DMS114 treated with DMSO at 0.1 percent for 48 hours (cell line): ENCODE measurements at regions not wholly inside any gene's neighbourhood (a gene's known extent, or its start where the extent isn't known, plus 50 kb on each side); places are given as distances from the start of the nearest gene placed in this dataset.
A peak's percentile ranks its signal among the peaks of the same experiment; 100 is the strongest.
"Not testable (repeated sequence)": the region's sequence is repeated elsewhere in the genome, so short reads cannot be mapped to it uniquely, and the experiment has no call there.

Experiments used
- DNase-seq: peaks from one replicate; lab custom pipeline; 2025; ENCODE audit not compliant: unreplicated experiment; lab: John Stamatoyannopoulos, UW

DNA sequence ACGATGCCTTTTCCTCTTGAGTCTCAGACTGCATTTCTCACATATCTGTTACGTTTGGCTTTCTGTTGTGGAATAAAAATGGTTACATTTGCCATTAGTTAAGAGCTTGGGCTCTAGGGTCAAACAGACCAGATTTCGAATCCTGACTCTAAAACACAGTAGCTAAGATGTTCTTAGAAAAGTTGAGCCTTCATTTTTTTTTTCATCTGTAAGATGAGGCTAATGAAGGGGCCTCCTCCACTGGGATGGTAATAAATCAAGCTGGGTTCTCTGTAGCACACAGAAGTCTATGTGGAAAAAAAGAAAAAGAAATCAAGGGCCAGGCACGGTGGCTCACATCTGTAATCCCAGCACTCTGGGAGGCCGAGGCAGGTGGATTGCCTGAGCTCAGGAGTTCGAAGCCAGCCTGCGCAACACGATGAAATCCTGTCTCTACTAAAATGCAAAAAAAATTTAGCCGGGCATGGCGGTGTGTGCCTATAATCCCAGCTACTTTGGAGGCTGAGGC lies 49.9 kb upstream of the CAPRIN1 start:
- no peak for DNase-seq

DNA sequence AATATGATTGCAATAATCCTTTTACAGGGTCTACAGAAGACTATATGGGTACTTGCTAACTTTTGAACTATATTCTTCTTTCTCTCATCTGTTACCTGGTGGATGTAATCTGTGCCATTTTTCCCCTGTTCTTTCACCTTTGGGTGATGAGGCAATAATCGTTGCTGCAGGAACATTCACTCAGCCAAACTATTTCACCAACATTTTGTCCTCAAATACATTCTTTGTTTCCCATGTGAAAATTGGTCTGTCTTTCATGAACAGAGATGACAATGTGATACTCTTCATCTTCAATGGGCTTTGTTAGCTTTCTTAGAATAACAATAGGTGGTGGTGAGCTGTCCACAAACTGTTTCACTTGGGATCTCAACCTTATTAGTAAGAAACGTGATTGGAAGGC lies 52.1 kb upstream of the CAPRIN1 start:
- no peak for DNase-seq

DNA sequence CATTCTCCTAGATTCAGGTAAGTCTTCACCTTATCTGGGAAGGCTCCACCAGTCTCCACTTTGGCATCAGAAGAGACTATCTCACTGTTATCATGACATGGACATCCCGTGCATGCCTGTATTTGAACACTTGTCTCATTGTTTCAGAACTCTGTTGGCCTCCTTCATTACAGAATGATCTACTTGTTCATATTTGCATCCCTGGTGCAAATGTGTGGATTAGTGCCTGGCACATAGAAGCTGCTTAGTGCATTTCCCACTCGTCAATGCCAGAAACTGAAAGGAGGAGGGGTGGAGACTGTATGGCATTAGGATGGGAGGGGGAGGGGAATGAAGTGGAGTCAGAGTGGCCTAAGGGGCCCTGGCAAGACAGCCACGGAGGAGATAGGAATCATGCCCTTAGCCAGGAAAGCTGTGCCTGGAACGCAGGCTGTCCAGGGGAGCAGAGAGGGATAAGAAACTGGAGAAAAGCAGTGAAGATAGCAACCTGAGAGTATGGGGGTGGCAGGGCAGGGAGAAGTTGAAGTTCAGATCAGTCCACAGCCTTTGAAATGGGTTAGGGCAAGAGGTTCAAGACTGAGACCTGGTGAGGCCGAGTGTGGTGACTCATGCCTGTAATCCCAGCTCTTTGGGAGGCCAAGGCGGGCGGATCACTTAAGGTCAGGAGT lies 53.8 kb upstream of the CAPRIN1 start:
- no peak for DNase-seq

DNA sequence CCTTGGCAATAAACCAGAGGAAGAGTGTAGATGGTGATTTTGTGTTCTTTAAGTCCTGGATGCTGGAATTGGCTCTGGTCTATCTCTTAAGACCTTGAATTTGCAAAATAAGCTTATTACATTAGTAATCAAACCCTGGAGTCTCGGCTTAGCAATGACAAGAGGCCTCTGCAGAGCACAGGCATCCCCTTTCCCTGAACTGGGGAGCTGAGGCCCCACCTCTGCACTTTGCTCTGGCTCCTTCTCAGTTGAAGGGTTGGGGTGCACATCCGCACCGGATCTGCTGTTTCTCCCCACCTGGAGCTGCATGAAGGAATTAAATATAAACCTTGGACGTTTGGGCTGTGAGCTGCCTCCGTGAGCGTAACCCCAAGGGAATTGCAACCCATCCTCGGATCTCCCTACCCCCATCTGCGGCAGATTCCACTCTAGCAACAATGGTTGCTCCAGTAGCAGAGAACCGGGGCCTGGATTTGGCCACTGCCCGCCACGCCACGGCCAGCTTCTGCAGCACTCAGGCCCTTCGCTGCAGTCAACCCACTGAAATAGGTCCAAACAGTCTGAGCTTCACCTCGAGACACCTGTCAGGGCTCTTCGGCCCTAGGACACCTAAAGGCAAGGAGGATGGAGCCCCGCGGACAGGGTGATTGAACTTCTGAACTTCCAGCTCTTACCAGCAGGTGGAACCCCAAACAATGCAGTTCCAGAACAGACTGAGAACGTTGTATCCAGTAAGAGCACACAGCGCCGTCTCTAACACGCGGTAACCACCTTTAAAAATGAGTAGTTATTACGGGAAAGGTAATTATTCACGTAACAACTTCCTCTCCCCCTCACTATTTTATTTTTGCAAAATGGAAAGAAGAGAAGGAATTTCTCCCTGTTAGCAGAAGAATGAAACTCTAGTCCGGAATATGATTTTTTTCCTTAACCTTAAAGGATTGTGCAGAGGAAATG lies 54.8 kb upstream of the CAPRIN1 start:
- peak; percentile 53 for DNase-seq

DNA sequence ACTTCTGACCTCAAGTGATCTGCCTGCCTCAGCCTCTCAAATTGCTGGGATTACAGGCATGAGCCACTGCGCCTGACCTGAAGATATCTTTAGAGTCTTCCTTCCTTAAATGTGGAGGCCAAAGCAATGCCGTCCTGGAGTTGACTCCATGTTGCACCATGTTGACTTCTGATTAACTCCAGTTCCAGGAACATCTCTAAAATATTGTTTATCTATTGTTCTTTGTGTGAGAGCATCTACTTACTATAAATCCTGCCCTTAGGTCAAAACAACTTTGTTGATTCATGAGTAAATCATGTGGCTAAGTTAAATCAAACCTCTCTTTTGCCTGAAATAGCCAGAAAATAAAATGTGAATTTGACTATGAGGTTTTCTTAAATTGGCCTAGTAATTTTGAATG lies 56.6 kb upstream of the CAPRIN1 start:
- no peak for DNase-seq

DNA sequence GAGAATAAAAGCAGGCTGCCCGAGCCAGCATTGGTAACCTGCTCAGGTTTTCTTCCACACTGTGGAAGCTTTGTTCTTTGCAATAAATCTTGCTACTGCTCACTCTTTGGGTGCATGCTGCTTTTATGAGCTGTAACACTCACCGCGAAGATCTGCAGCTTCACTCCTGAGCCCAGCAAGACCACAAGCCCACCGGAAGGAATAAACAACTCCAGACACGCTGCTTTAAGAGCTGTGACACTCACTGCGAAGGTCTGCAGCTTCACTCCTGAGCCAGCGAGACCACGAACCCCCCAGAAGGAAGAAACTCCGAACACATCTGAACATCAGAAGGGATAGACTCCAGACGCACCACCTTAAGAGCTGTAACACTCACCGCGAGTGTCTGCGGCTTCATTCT lies 60.4 kb upstream of the CAPRIN1 start:
- not testable (repeated sequence) for DNase-seq

DNA sequence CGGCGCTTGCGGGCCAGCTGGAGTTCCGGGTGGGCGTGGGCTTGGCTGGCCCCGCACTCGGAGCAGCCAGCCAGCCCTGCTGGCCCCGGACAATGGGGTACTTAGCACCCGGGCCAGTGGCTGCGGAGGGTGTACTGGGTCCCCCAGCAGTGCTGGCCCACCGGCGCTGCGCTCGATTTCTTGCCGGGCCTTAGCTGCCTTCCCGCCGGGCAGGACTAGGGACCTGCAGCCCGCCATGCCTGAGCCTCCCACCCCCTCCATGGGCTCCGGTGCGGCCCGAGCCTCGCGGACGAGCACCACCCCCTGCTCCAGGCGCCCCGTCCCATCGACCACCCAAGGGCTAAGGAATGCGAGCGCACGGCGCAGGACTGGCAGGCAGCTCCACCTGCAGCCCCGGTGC lies 61.4 kb upstream of the CAPRIN1 start:
- not testable (repeated sequence) for DNase-seq

DNA sequence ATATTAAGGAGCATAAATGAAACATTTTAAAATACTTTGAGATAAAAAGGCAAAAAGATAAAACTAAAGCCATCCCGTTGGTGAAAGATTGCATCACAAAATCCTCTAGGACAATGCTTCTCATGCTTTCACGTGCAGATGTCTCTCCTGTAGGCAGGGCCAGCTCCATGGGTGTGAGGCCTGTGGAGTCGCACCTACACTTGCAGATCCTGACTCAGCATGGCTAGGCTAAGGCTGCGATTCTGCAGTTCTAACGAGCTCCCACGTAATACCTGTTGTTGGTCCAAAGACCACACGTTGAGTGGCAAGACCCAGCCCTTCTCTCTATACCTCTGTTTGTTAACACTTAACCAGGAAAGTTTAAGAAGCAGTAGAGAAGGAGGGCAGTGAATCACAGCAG lies 62.1 kb upstream of the CAPRIN1 start:
- no peak for DNase-seq

DNA sequence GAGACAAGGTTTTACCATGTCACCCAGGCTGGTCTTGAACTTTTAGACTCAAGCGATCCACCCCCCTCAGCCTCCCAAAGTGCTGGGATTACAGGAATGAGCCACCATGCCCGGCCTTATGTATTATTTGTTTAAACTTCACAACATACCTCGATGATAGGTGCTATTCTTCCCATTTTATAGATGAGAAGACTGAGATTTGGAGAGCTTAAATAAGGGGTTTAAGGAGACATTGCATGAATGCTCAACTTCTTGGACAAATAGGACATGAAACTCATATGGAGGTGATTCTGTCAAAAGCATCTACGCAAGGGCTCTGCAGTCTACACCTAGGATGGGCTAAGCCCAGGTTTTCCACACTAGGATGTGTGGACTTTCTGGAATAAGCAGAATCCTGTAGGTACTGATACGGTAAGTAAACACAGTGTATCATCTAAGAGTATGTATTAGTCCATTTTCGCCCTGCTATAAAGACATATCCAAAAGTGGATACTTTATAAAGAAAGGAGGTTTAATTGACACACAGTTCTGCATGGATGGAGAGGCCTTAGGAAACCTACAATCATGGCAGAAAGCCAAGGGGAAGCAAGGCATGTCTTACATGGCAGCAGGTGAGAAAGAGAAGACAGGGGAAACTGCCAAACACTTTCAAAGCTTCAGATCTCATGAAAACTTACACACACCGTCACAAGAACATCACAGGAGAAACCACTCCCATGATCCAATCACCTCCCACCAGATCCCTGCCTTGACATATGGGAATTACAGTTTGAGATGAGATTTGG lies 62.8 kb upstream of the CAPRIN1 start:
- DNase-seq: no peak

DNA sequence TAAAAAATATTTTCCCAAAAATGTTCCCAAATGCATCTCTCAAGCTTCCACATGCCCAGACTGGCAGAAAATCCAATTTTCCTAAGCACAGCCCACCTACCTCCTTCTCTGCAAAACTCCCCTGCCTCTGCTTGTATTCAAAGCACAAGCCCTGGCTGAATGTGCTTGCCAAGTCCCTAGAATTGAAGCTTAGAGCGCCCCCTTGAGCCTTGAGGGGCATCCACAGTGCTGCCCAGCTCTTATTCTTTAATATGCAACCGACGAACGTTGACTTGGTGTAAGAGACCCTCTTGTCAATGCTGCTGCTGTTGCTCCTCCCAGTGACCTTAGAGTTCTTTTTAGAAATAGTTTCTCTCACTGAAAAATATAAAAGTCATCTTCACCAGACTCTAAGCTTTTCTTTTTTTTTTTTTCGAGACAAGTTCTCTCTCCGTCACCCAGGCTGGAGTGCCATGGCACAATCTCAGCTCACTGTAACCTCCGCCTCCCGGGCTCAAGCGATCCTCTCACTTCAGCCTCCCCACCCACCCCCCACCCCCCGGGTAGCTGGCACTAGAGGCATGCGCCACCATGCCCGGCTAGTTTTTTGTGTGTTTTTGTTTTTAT lies 63.5 kb upstream of the CAPRIN1 start:
- peak; percentile 9 for DNase-seq

DNA sequence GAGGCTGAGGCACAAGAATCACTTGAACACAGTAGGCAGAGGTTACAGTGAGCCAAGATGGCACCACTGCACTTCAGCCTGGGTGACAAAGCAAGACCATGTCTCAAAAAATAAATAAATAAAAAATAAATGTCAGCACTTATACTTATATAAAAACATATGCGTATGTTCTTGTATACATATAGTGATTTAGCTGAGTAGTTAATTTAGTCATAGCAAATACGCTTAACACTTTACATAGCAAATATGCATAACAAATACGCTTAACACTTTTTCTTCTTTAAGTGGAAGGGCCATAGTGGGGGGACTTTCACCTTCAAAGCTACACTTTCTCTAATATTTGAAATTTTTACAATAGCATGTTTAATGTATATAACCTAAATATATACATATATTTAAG lies 64.0 kb upstream of the CAPRIN1 start:
- no peak for DNase-seq

DNA sequence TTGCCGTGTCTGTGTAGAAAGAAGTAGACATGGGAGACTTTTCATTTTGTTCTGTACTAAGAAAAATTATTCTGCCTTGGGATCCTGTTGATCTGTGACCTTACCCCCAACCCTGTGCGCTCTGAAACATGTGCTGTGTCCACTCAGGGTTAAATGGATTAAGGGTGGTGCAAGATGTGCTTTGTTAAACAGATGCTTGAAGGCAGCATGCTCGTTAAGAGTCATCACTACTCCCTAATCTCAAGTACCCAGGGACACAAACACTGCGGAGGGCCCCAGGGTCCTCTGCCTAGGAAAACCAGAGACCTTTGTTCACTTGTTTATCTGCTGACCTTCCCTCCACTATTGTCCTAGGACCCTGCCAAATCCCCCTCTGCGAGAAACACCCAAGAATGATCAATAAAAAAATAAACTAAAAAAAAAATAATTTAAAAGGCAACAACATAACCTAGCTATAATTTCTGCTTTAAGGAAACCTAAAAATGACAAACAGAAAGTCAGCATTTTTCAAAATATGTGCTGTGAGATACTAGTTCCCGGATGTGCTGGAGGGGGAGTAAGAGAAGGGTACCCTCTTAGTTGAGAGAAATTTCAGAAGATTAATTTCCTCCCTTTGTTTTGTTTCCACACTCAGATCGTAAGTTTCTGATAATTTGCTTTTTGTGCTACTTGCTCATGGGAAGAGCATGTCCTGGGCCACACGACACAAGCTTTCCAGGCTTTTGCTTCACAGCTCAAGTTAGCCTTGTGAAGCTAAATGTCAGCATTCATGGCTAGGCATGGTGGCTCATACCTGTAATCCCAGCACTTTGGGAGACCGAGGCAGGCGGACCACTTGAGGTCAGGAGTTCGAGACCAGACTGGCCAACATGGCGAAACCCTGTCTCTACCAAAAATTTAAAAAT lies 64.7 kb upstream of the CAPRIN1 start:
- DNase-seq: not testable (repeated sequence)

DNA sequence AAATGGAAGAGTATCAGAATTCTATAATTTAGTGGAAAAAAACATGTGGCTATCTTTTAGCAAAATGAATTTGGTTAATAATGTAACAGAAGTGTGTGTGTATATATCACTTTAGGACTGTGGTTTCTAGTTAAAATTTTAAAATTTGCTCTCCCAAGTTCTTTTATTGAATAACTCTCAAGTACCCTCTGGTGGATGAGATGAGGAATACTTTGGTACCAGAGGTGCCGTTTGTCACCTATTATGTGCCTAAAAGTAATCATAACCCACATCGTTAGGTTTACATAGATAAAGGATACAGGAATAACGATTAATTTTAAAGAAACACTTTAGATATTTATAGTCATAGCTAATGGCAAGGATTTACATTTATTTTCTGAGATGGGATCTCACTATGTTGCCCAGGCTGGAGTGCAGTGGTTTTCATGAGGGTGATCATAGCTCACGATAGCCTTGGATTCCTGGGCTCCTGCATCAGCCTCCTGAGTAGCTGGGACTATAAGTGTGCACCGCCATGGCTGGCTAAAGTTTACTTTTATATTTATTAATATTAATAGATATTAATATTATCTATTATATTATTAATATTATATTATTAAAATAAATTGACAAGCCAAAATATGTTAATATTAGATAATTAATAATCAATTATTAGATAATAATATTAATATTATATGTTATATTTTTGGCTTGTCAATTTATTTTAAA lies 66.7 kb upstream of the CAPRIN1 start:
- DNase-seq: no peak

DNA sequence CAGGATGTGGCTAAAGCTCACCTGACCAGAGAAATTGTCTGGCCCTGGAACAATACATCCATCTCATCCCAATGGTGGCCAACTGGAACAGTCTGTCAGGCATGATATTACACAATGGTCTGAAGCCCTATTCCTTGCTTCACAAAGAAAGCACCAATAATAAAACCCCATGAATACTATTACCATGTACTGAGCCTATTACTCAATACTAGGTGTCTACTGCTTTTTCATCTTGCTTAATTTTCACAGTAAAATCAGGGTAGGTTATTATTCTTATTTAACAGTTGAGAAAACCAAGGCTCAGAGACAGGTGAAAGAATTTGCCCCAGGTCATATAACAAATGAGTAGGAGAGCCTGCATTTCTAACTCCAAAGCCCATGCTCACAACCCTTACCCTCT lies 68.9 kb upstream of the CAPRIN1 start:
- DNase-seq: no peak

DNA sequence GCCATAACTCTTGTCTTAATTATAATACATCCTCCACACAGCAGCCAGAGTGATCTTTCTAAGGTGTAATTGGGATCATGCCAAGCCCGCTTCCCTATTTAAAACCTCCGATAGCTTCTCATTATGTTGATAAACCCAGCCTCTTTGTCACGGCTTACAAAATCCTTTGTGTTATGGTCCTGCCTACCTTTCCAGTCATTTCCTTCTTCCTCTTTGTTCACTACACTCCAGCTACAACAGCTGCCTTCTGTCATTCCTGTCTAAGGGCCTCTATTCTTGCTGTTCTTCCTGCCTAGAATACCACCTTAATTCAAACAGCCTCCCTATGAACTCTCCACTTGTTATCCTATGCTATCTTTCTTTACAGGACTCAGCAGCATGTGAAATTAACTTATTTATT lies 70.6 kb upstream of the CAPRIN1 start:
- DNase-seq: no peak

DNA sequence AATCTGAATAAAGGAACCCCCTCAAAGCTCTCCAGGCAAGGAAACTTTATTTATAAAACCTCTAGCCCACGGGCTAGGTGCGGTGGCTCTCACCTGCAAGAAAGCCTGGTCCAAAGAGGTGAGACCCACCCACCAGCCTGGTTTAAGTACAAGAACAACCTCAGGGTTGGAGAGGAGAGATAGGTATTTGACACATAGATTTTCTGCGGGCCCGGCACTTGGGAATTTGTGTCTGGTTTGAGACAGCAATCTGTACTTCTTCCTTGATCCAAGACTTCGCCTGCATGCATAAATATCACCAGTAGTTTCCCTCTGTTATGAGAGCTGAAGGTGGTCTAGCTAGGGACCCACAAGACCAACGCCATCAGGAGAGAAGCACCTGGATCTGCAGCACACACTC lies 73.2 kb upstream of the CAPRIN1 start:
- DNase-seq: no peak

DNA sequence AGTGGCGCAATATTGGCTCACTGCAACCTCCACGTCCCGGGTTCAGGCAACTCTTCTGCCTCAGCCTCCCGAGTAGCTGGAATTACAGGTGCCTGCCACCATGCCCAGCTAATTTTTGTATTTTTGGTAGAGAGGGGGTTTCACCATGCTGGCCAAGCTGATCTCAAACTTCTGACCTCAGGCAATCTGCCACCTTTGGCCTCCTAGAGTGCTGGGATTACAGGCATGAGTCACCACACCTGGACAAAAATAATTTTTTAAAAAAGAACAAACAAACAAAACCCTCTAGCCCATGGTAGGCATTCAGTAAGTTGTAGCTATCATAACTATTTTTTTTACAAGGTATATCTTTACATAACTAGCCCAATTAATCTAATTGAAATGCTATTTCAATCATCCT lies 73.9 kb upstream of the CAPRIN1 start:
- no peak for DNase-seq

DNA sequence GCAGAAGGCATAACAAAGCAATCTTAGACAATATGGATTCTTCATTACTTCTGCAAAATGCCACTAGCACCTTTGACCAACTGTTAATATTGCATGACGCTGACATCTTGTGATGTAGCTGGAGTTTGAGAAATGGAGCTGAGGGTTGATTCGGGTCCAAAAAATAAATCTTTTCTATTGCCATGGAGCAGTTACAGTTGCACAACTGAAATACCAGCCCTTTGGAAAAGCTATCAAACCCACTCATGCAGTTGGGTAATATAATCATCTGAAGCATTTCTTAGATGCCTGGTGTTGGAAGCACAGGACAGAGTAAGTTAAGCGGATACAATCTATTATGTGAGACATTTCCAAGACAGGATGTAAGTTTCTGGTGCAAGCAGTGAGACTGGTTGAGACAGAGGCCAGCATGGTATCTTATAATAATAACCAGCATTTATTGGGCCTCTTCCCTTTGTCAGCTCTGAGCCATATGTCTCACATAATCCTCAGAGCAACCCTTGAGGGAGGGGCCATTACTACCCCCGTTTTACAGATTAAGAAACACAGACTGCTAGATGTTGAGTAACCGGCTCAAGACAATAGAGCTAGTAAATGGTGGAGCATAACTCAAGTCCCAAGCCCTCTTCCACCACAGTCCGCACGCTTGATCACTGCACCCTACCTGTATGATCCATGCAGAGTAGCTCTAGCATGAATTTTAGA lies 74.9 kb upstream of the CAPRIN1 start:
- no peak for DNase-seq

DNA sequence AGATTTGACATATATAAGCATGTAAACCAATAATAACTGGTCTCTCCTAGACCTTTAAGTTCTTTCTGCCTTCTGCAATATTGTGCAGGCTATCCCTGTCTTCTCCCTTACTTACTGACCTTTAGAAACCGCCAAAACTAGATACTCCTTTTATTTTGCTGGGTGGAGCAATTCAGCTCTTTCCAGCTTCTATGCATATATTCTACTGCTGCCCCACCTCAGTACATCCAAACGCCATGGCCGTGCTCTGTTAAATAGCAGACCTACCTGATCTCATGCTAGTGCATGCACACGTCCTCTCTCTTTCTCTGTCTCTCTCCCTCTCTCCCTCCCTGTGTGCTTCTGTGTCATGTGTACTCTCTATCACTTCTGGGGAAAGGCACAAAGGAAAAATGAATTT lies 76.7 kb upstream of the CAPRIN1 start:
- no peak for DNase-seq
